Body of pancreas (tissue), 4 donors: ENCODE measurements at regions not wholly inside any gene's neighbourhood (a gene's known extent, or its start where the extent isn't known, plus 50 kb on each side); places are given as distances from the start of the nearest gene placed in this dataset.

Experiments used
- POLR2A ChIP-seq, 3 donors: fragments of 450-650 bp; IDR thresholded peaks; one replicate each; pipeline ENCODE4 v1.6.1; 2016; ENCODE audit warnings: antibody characterized with exemption in 3 of 3, mild to moderate bottlenecking in 2 of 3
- TF ChIP-seq, protein P1 (sequence below), 7 experiments: fragments of 450-650 bp in 4 of 7; fragments of 200-600 bp in 3 of 7; sonication (generic) in 3 of 7; IDR thresholded peaks; one replicate each; pipeline ENCODE4 v1.5.1; 2016 to 2019; ENCODE audit warnings: antibody characterized with exemption in 7 of 7

DNA sequence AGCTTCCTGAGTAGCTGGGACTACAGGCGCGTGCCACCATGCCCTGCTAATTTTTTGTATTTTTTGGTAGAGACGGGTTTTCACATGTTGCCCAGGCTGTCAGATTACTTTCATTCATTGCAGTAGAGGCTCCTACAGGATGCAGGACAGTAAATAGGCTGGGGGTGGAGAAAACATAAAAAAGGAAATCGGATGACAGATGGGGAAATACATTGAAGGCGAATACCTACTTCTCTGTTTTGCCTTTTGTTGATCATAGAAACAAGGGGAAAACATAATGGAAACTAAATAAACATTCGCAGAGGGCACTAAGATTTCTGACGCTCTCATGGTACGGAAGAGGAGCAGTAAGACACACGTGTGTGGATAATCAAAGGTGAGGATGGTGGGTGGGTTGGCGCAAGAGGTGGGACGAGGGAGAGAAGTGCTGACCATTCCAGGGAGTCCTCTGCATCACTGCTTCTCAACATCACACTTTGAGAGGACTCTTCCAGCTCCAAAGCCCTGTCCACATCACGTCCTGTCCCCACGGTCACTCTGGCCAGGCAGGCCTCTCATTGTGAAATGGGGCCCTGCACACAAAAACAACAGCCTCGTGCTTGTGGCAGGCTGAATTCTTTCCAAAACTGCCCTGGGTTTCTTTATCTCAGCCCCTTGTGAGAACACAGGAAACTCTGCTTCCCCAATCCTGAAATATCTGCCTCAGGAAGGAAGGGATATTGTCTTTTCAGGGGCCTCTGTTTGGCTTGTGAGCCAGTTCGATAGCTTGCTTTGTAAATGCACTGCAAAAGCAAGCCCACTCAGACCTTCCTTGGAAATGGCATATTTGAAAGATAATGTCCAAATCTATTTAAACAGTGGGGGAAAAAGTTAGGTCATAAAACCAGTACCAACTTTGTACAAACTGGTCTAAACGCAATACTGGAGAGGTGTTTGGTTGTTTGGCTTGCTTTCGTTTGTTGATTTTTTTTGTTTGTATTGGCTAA lies 188.5 kb downstream of the FOXO1 start:
- TF ChIP-seq, protein P1, sequence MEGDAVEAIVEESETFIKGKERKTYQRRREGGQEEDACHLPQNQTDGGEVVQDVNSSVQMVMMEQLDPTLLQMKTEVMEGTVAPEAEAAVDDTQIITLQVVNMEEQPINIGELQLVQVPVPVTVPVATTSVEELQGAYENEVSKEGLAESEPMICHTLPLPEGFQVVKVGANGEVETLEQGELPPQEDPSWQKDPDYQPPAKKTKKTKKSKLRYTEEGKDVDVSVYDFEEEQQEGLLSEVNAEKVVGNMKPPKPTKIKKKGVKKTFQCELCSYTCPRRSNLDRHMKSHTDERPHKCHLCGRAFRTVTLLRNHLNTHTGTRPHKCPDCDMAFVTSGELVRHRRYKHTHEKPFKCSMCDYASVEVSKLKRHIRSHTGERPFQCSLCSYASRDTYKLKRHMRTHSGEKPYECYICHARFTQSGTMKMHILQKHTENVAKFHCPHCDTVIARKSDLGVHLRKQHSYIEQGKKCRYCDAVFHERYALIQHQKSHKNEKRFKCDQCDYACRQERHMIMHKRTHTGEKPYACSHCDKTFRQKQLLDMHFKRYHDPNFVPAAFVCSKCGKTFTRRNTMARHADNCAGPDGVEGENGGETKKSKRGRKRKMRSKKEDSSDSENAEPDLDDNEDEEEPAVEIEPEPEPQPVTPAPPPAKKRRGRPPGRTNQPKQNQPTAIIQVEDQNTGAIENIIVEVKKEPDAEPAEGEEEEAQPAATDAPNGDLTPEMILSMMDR (IDR thresholded peaks at IDR 0.05): no peak
- TF ChIP-seq POLR2A (IDR thresholded peaks at IDR 0.05): no peak
